ENCODE measurements at regions not wholly inside any gene's neighbourhood (a gene's known extent, or its start where the extent isn't known, plus 50 kb on each side); places are given as distances from the start of the nearest gene placed in this dataset.

GRCh38 chr3:26536955-26537354 lies 85.6 kb upstream of the LRRC3B start:
- Histone ChIP-seq H3K4me1 (ENCODE audit: control insufficient read depth, insufficient read depth, low read length) (no peaks in the 10 kb centered on the region), H3K4me3 (ENCODE audit: low read length) (no peak overlapping the region), H3K36me3 (ENCODE audit: insufficient read depth, low read length) (no peaks in the 10 kb centered on the region), H3K9me3 (replicated peaks; ENCODE audit: low read length) (no peaks in the 10 kb centered on the region), H3K27me3 (ENCODE audit: control insufficient read depth, insufficient read depth, low read length) (no peaks in the 10 kb centered on the region), H3K9ac (ENCODE audit: low read depth, low read length) (no peak overlapping the region), H3K4me2 (ENCODE audit: low read length) (no peak overlapping the region)

GRCh38 chr3:26550413-26550812 lies 72.2 kb upstream of the LRRC3B start:
- H3K4me1 ChIP-seq (ENCODE audit: control insufficient read depth, insufficient read depth, low read length): no peaks in the 10 kb centered on the region
- H3K9ac ChIP-seq (ENCODE audit: low read depth, low read length): no peak overlapping the region
- no peaks in the 10 kb centered on the region for H3K9me3 ChIP-seq (replicated peaks; ENCODE audit: low read length)
- no peak overlapping the region for H3K4me2 ChIP-seq (ENCODE audit: low read length)
- no peaks in the 10 kb centered on the region for H3K27me3 ChIP-seq (ENCODE audit: control insufficient read depth, insufficient read depth, low read length)
- no peak overlapping the region for H3K4me3 ChIP-seq (ENCODE audit: low read length)
- H3K36me3 ChIP-seq (ENCODE audit: insufficient read depth, low read length): no peaks in the 10 kb centered on the region

- H3K4me1 ChIP-seq (ENCODE audit: control insufficient read depth, insufficient read depth, low read length): no peaks in the 10 kb centered on the region
- no peak overlapping the region for H3K4me2 ChIP-seq (ENCODE audit: low read length)
- H3K9ac ChIP-seq (ENCODE audit: low read depth, low read length): no peak overlapping the region
- no peaks in the 10 kb centered on the region for H3K9me3 ChIP-seq (replicated peaks; ENCODE audit: low read length)
- H3K27me3 ChIP-seq (ENCODE audit: control insufficient read depth, insufficient read depth, low read length): no peaks in the 10 kb centered on the region
- H3K4me3 ChIP-seq (ENCODE audit: low read length): no peak overlapping the region
- H3K36me3 ChIP-seq (ENCODE audit: insufficient read depth, low read length): no peaks in the 10 kb centered on the region
These were observed 65.9 kb upstream of the LRRC3B start for GRCh38 chr3:26556637-26557036.

GRCh38 chr3:26558257-26558656 lies 64.3 kb upstream of the LRRC3B start:
- Histone ChIP-seq H3K36me3 (ENCODE audit: insufficient read depth, low read length) (no peaks in the 10 kb centered on the region), H3K4me1 (ENCODE audit: control insufficient read depth, insufficient read depth, low read length) (no peaks in the 10 kb centered on the region), H3K9ac (ENCODE audit: low read depth, low read length) (no peak overlapping the region), H3K27me3 (ENCODE audit: control insufficient read depth, insufficient read depth, low read length) (no peaks in the 10 kb centered on the region), H3K4me2 (ENCODE audit: low read length) (no peak overlapping the region), H3K4me3 (ENCODE audit: low read length) (no peak overlapping the region), H3K9me3 (replicated peaks; ENCODE audit: low read length) (no peaks in the 10 kb centered on the region)

- no peaks in the 10 kb centered on the region for H3K9me3 ChIP-seq (replicated peaks; ENCODE audit: low read length)
- no peak overlapping the region for H3K4me2 ChIP-seq (ENCODE audit: low read length)
- H3K4me3 ChIP-seq (ENCODE audit: low read length): no peak overlapping the region
- H3K36me3 ChIP-seq (ENCODE audit: insufficient read depth, low read length): no peaks in the 10 kb centered on the region
- no peaks in the 10 kb centered on the region for H3K27me3 ChIP-seq (ENCODE audit: control insufficient read depth, insufficient read depth, low read length)
- H3K9ac ChIP-seq (ENCODE audit: low read depth, low read length): no peak overlapping the region
- no peaks in the 10 kb centered on the region for H3K4me1 ChIP-seq (ENCODE audit: control insufficient read depth, insufficient read depth, low read length)
These were observed 63.3 kb upstream of the LRRC3B start for GRCh38 chr3:26559227-26559626.

- Histone ChIP-seq H3K4me1 (ENCODE audit: control insufficient read depth, insufficient read depth, low read length) (no peaks in the 10 kb centered on the region), H3K9ac (ENCODE audit: low read depth, low read length) (no peak overlapping the region), H3K4me2 (ENCODE audit: low read length) (no peak overlapping the region), H3K4me3 (ENCODE audit: low read length) (no peak overlapping the region), H3K9me3 (replicated peaks; ENCODE audit: low read length) (no peaks in the 10 kb centered on the region), H3K36me3 (ENCODE audit: insufficient read depth, low read length) (no peaks in the 10 kb centered on the region), H3K27me3 (ENCODE audit: control insufficient read depth, insufficient read depth, low read length) (no peaks in the 10 kb centered on the region)
These were observed 62.5 kb upstream of the LRRC3B start for GRCh38 chr3:26560081-26560480.

- Histone ChIP-seq H3K27me3 (ENCODE audit: control insufficient read depth, insufficient read depth, low read length) (no peaks in the 10 kb centered on the region), H3K4me1 (ENCODE audit: control insufficient read depth, insufficient read depth, low read length) (no peaks in the 10 kb centered on the region), H3K4me2 (ENCODE audit: low read length) (no peak overlapping the region), H3K9me3 (replicated peaks; ENCODE audit: low read length) (no peaks in the 10 kb centered on the region), H3K9ac (ENCODE audit: low read depth, low read length) (no peak overlapping the region), H3K36me3 (ENCODE audit: insufficient read depth, low read length) (no peaks in the 10 kb centered on the region), H3K4me3 (ENCODE audit: low read length) (no peak overlapping the region)
These were observed 60.4 kb upstream of the LRRC3B start for GRCh38 chr3:26562021-26562768.
